HG03159 (cell line): ENCODE measurements at regions not wholly inside any gene's neighbourhood (a gene's known extent, or its start where the extent isn't known, plus 50 kb on each side); places are given as distances from the start of the nearest gene placed in this dataset.

Source experiments
- ATAC-seq: cut with Tn5 transposase; IDR thresholded peaks from one replicate; pipeline ENCODE4 v1.9.1; 2021; ENCODE audit warnings: mild to moderate bottlenecking, moderate library complexity; ENCODE audit not compliant: unreplicated experiment

GRCh38 chr7:113715981-113716856 lies 202.6 kb downstream of the PPP1R3A start:
- ATAC-seq = no peak

GRCh38 chr7:113715262-113715661 lies 203.5 kb downstream of the PPP1R3A start:
- no peak for ATAC-seq

GRCh38 chr7:113710310-113711096 lies 208.3 kb downstream of the PPP1R3A start:
- ATAC-seq = peak; percentile 98

- ATAC-seq = no peak
These were observed 213.4 kb downstream of the PPP1R3A start for GRCh38 chr7:113705439-113705838.

GRCh38 chr7:113698556-113699220 lies 220.1 kb downstream of the PPP1R3A start:
- ATAC-seq = peak; percentile 79

GRCh38 chr7:113694149-113694548 lies 224.7 kb downstream of the PPP1R3A start:
- ATAC-seq = no peak

GRCh38 chr7:113684165-113684564 lies 234.6 kb downstream of the PPP1R3A start:
- ATAC-seq = no peak

- ATAC-seq = no peak
These were observed 241.0 kb downstream of the PPP1R3A start for GRCh38 chr7:113677811-113678210.

- ATAC-seq = no peak
These were observed 253.9 kb downstream of the PPP1R3A start for GRCh38 chr7:113664867-113665266.

- no peak for ATAC-seq
These were observed 259.4 kb downstream of the PPP1R3A start for GRCh38 chr7:113659416-113659815.

GRCh38 chr7:113657603-113658002 lies 261.2 kb downstream of the PPP1R3A start:
- peak; percentile 98 for ATAC-seq

- no peak for ATAC-seq
These were observed 266.3 kb downstream of the PPP1R3A start for GRCh38 chr7:113652501-113652900.

- ATAC-seq = no peak
These were observed 269.3 kb downstream of the PPP1R3A start for GRCh38 chr7:113649556-113649955.

GRCh38 chr7:113639221-113639620 lies 279.6 kb downstream of the PPP1R3A start:
- no peak for ATAC-seq

- ATAC-seq = no peak
These were observed 281.9 kb downstream of the PPP1R3A start for GRCh38 chr7:113636727-113637421.

- no peak for ATAC-seq
These were observed 283.3 kb downstream of the PPP1R3A start for GRCh38 chr7:113635492-113635891.

- no peak for ATAC-seq
These were observed 285.7 kb downstream of the PPP1R3A start for GRCh38 chr7:113633073-113633472.

- ATAC-seq = peak; percentile 66
These were observed 289.6 kb downstream of the PPP1R3A start for GRCh38 chr7:113628948-113629847.

GRCh38 chr7:113625494-113626102 lies 293.2 kb downstream of the PPP1R3A start:
- no peak for ATAC-seq
